HG03442 (cell line): ENCODE measurements at regions not wholly inside any gene's neighbourhood (a gene's known extent, or its start where the extent isn't known, plus 50 kb on each side); places are given as distances from the start of the nearest gene placed in this dataset.

Experiments used
- ATAC-seq: cut with Tn5 transposase; IDR thresholded peaks from one replicate; pipeline ENCODE4 v1.9.1; 2021; ENCODE audit warnings: mild to moderate bottlenecking, moderate library complexity; ENCODE audit not compliant: unreplicated experiment

GRCh38 chr2:43039376-43040080 is 186.9 kb downstream of the ZFP36L2 start:
- ATAC-seq: no peak

- no peak for ATAC-seq
Observed at GRCh38 chr2:43038696-43039094, 187.7 kb downstream of the ZFP36L2 start.

GRCh38 chr2:43038034-43038695 is 188.2 kb downstream of the ZFP36L2 start:
- no peak for ATAC-seq

- no peak for ATAC-seq
Observed at GRCh38 chr2:43035922-43036321, 190.5 kb downstream of the ZFP36L2 start.

GRCh38 chr2:43034921-43035320 is 191.5 kb downstream of the ZFP36L2 start:
- ATAC-seq: no peak

- ATAC-seq: no peak
Observed at GRCh38 chr2:43034242-43034619, 192.2 kb downstream of the ZFP36L2 start.

GRCh38 chr2:43033466-43034241 is 192.8 kb downstream of the ZFP36L2 start:
- no peak for ATAC-seq

GRCh38 chr2:43033016-43033270 is 193.5 kb downstream of the ZFP36L2 start:
- no peak for ATAC-seq

- ATAC-seq: no peak
Observed at GRCh38 chr2:43032213-43033015, 194.0 kb downstream of the ZFP36L2 start.

GRCh38 chr2:43031471-43032212 is 194.8 kb downstream of the ZFP36L2 start:
- no peak for ATAC-seq

- ATAC-seq: no peak
Observed at GRCh38 chr2:43030551-43031307, 195.7 kb downstream of the ZFP36L2 start.

GRCh38 chr2:43029186-43029585 is 197.2 kb downstream of the ZFP36L2 start:
- ATAC-seq: no peak

- ATAC-seq: no peak
Observed at GRCh38 chr2:43028188-43028587, 198.2 kb downstream of the ZFP36L2 start.

GRCh38 chr2:43027097-43027873 is 199.1 kb downstream of the ZFP36L2 start:
- no peak for ATAC-seq

GRCh38 chr2:43026426-43027096 is 199.8 kb downstream of the ZFP36L2 start:
- ATAC-seq: no peak

- no peak for ATAC-seq
Observed at GRCh38 chr2:43025709-43026295, 200.6 kb downstream of the ZFP36L2 start.

GRCh38 chr2:43024515-43025011 is 201.8 kb downstream of the ZFP36L2 start:
- no peak for ATAC-seq
